Natural killer cell treated with Interleukin-12 subunit alpha and Interleukin-12 subunit beta and Interleukin-15 and Interleukin-18, amount 100 ng/mL, for 72 hours (primary cell): ENCODE measurements at regions not wholly inside any gene's neighbourhood (a gene's known extent, or its start where the extent isn't known, plus 50 kb on each side); places are given as distances from the start of the nearest gene placed in this dataset.

Source experiments
- ATAC-seq, 2 donors: fragments of 150-1000 bp; cut with Tn5 transposase in 1 of 2; sonication (Bioruptor Pico), chemical (Tn5 transposase) in 1 of 2; 2 replicates each; pipeline ENCODE4 v1.10.0; 2021
- DNase-seq: peaks from one replicate; pipeline ENCODE4 v3.0.0; 2022; ENCODE audit warnings: low spot score
- H3K27ac Mint-ChIP-seq, 2 donors: 1 replicate in 1 of 2; 2 replicates in 1 of 2; pipeline ENCODE4 v1.8.0; 2022; ENCODE audit warnings: mixed read lengths in 2 of 2, mild to moderate bottlenecking in 1 of 2, moderate library complexity in 1 of 2
- H3K27me3 Mint-ChIP-seq, 2 donors: 1 replicate in 1 of 2; 2 replicates in 1 of 2; pipeline ENCODE4 v1.8.0; 2022; ENCODE audit warnings: mixed read lengths in 2 of 2
- H3K36me3 Mint-ChIP-seq: one replicate; pipeline ENCODE4 v1.8.0; 2022; ENCODE audit warnings: mixed read lengths
- H3K4me1 Mint-ChIP-seq, 2 donors: 1 replicate in 1 of 2; 2 replicates in 1 of 2; pipeline ENCODE4 v1.8.0; 2022; ENCODE audit warnings: low read depth in 2 of 2, mixed read lengths in 2 of 2, mild to moderate bottlenecking in 1 of 2
- H3K4me3 Mint-ChIP-seq: one replicate; pipeline ENCODE4 v1.8.0; 2022; ENCODE audit warnings: mixed read lengths
- H3K9me3 Mint-ChIP-seq: 2 replicates; pipeline ENCODE4 v1.8.0; 2022; ENCODE audit warnings: mixed read lengths

DNA sequence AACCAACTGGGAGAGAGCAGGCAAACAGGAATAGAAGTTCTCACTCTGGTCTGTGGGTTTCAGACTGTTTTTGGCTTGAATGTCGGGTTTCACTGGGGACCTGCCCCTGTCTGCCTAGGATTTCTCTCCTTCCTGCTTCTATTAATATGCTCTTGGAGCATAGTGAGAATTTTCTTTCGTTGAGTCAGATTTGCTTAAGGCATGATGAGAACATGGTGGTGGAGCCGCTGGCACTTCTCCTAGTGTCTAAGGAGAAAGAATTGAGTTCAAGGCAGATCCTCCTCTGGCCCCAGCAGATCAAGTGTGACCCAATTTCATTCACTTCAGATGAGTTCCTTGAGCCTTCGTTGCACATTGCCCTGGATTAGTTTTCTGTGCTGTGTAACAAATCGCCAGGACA lies 103.9 kb upstream of the HS6ST1 start:
- Mint-ChIP-seq H3K27ac (no peak overlapping the region), H3K27me3 (peaks cover 0 to 14% of the 10 kb centered on the region in 2 donors), H3K4me3 (no peak overlapping the region), H3K9me3 (no peaks in the 10 kb centered on the region), H3K36me3 (no peaks in the 10 kb centered on the region), H3K4me1 (no peaks in the 10 kb centered on the region)
- peak; percentile 23 for DNase-seq
- ATAC-seq, result no peak

DNA sequence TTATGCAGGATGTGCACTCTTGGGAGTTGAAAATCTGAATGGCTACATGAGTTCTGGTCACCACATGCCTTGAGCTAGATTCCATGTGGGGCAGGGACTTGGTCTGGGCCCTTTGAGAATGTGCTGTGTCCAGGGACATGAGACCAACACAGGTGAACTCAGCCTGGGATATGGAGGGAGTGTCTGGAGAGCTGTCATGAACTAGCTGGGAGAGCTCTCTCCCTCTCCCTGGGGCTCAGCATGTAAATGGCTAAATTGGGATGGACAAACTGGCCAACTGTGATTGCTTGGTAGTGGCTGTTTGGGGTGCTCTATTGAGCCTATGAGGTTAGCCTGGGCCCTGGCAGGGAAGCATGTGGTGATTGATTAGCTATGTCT lies 105.1 kb upstream of the HS6ST1 start:
- no peak overlapping the region for H3K27ac Mint-ChIP-seq
- ATAC-seq (no peak), DNase-seq (peak; percentile 34)
- no peaks in the 10 kb centered on the region for H3K4me1 Mint-ChIP-seq
- no peaks in the 10 kb centered on the region for H3K36me3 Mint-ChIP-seq
- no peaks in the 10 kb centered on the region for H3K9me3 Mint-ChIP-seq
- H3K4me3 Mint-ChIP-seq, result no peak overlapping the region
- H3K27me3 Mint-ChIP-seq, result peaks cover 4 to 17% of the 10 kb centered on the region in 2 donors

- DNase-seq, result peak; percentile 52
- no peaks in the 10 kb centered on the region for H3K4me1 Mint-ChIP-seq
- H3K27ac Mint-ChIP-seq, result no peak overlapping the region
- H3K9me3 Mint-ChIP-seq, result no peaks in the 10 kb centered on the region
- no peak overlapping the region for H3K4me3 Mint-ChIP-seq
- H3K27me3 Mint-ChIP-seq, result peaks cover 12 to 23% of the 10 kb centered on the region in 2 donors
- ATAC-seq, result no peak
- no peaks in the 10 kb centered on the region for H3K36me3 Mint-ChIP-seq
Observed at GRCh38 chr2:128424406-128425171, 105.9 kb upstream of the HS6ST1 start.

GRCh38 chr2:128425216-128425615 lies 106.5 kb upstream of the HS6ST1 start:
- no peak overlapping the region for H3K27ac Mint-ChIP-seq
- H3K27me3 Mint-ChIP-seq, result peaks cover 18 to 24% of the 10 kb centered on the region in 2 donors
- DNase-seq, result peak; percentile 48
- H3K36me3 Mint-ChIP-seq, result no peaks in the 10 kb centered on the region
- H3K9me3 Mint-ChIP-seq, result no peaks in the 10 kb centered on the region
- H3K4me3 Mint-ChIP-seq, result no peak overlapping the region
- no peaks in the 10 kb centered on the region for H3K4me1 Mint-ChIP-seq
- no peak for ATAC-seq

GRCh38 chr2:128425731-128426620 lies 107.3 kb upstream of the HS6ST1 start:
- Mint-ChIP-seq H3K27me3 (peaks cover 21 to 26% of the 10 kb centered on the region in 2 donors), H3K9me3 (no peaks in the 10 kb centered on the region)

DNA sequence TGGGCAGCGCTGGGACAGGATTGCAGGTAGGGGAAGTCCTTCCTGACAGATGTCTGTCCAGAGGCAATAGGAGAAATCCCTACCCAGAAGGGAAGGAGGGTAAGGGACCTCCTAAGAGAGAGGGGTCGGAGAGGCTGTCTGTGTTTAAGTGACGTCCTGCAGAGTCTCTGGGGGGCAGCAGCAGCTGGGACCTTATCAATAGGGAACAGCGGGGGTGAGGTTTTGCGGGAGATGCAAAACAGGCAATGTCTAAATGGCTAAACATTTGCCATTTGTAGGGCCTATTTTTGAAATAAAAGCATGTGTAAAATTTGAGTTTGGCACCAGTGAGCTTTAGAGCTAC lies 108.7 kb upstream of the HS6ST1 start:
- no peaks in the 10 kb centered on the region for H3K4me1 Mint-ChIP-seq
- H3K4me3 Mint-ChIP-seq, result no peak overlapping the region
- H3K27me3 Mint-ChIP-seq, result peaks cover 17 to 32% of the 10 kb centered on the region in 2 donors
- H3K27ac Mint-ChIP-seq, result no peak overlapping the region
- no peak for ATAC-seq
- peak; percentile 26 for DNase-seq
- no peaks in the 10 kb centered on the region for H3K36me3 Mint-ChIP-seq
- no peaks in the 10 kb centered on the region for H3K9me3 Mint-ChIP-seq

More at GRCh38 chr2:128425731-128426620, 107.3 kb upstream of the HS6ST1 start:
- Mint-ChIP-seq H3K4me1 (no peaks in the 10 kb centered on the region), H3K36me3 (no peaks in the 10 kb centered on the region), H3K4me3 (no peak overlapping the region), H3K27ac (no peak overlapping the region)
- ATAC-seq (no peak), DNase-seq (peak; percentile 29)

- H3K27me3 Mint-ChIP-seq, result peaks cover 19 to 37% of the 10 kb centered on the region in 2 donors
Observed at GRCh38 chr2:128428415-128428814, 109.7 kb upstream of the HS6ST1 start.

DNA sequence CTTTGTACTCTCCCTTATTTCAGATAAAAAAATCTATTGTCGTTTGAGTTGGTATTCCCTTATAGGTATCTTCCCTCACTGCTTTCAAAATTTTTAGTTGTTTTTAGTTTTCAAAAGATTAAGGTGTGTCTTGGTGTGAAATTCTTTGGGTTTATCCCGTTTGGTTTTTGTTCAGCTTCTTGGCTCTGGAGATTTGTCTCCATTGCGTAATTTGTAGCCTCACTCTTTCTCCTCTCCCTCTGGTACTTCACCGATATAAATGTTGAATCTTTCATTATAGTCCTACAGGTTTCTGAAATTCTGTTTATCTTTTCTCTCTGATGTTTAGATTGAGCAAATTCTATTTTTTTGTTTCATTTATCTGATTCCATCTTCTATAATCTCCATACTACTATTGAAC lies 113.8 kb upstream of the HS6ST1 start:
- ATAC-seq (no peak), DNase-seq (no peak)
- Mint-ChIP-seq H3K27me3 (peaks cover 26 to 37% of the 10 kb centered on the region in 2 donors), H3K27ac (no peak overlapping the region), H3K9me3 (no peaks in the 10 kb centered on the region), H3K4me1 (no peaks in the 10 kb centered on the region), H3K36me3 (no peaks in the 10 kb centered on the region), H3K4me3 (no peak overlapping the region)

More at GRCh38 chr2:128428415-128428814, 109.7 kb upstream of the HS6ST1 start:
- Mint-ChIP-seq H3K36me3 (no peaks in the 10 kb centered on the region), H3K27ac (no peak overlapping the region), H3K4me1 (no peaks in the 10 kb centered on the region), H3K9me3 (no peaks in the 10 kb centered on the region), H3K4me3 (no peak overlapping the region)
- DNase-seq (no peak), ATAC-seq (no peak)

DNA sequence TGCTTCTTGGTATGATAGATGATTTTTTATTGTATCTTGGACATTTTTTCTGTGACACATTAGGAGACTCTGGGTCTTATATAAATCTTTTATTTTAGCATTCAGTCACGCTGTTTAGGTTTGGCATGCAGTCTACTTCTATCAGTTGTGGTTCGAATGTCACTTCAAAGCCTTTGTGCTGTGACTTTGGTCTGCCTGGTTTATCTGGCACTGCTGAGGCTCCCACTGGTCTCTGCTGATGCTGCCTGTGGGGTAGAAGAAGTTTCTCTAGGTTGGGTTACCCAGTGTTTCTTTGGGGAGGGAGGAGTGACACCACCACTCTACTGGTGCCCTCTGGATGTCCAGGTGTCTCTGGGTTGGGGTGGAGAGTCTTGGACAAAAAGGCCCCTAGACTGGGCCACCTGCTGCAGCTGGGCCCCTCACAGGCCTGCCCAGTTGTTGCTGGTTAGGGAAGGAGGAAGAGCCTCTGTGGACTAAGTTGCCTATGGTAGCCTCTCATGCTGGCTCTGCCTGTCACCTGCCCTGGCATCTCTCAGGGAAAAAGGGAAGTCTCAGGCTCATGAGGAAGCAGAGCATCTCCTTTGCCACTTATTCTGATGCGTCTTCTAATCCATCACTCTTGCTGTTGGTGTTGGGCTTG lies 115.4 kb upstream of the HS6ST1 start:
- no peak overlapping the region for H3K27ac Mint-ChIP-seq
- no peaks in the 10 kb centered on the region for H3K9me3 Mint-ChIP-seq
- H3K4me1 Mint-ChIP-seq, result no peaks in the 10 kb centered on the region
- H3K36me3 Mint-ChIP-seq, result no peaks in the 10 kb centered on the region
- ATAC-seq (no peak), DNase-seq (peak; percentile 32)
- peaks cover 21 to 31% of the 10 kb centered on the region in 2 donors for H3K27me3 Mint-ChIP-seq
- H3K4me3 Mint-ChIP-seq, result no peak overlapping the region

- no peak for ATAC-seq
- no peaks in the 10 kb centered on the region for H3K36me3 Mint-ChIP-seq
- no peak overlapping the region for H3K27ac Mint-ChIP-seq
- H3K4me1 Mint-ChIP-seq, result no peaks in the 10 kb centered on the region
- peak; percentile 38 for DNase-seq
- H3K27me3 Mint-ChIP-seq, result peaks cover 13 to 18% of the 10 kb centered on the region in 2 donors
- H3K4me3 Mint-ChIP-seq, result no peak overlapping the region
- no peaks in the 10 kb centered on the region for H3K9me3 Mint-ChIP-seq
Observed at GRCh38 chr2:128435576-128436478, 117.2 kb upstream of the HS6ST1 start.

DNA sequence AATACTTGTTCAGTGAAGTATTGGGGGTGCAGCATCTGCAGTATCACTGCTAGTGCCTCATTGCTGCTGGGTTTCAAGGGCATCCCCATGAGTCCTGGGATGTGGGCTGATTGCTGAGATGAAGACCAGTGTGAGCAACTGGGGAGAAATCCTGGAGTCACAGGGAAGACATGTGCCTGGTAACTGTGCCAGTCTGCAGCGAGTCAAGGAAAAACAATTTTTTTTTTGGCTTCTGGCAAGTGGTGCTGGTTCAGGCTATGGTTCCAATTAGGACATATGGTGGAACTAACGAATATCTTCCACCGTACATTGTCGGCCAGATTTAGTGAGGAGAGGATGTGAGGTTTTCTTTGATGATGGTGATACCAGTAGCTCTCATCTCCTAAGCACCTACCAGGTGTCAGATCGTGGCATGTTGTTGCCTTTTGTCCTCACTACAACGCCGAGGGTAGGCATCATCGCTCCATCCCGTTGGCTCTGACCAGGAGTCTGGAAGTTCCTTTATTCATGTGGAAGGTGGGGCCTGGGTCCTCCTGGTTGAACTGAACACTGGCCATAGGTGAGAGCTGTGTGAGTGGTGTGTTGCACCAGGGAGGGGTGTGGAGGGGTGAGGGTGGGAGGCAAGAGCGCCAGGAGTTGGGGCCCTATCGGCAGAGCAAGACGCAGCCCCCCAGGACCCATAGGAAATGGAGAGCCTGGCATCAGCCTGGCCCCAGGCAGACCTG lies 118.0 kb upstream of the HS6ST1 start:
- peaks cover 9 to 18% of the 10 kb centered on the region in 2 donors for H3K27me3 Mint-ChIP-seq

GRCh38 chr2:128437204-128437565 lies 118.5 kb upstream of the HS6ST1 start:
- no peaks in the 10 kb centered on the region for H3K36me3 Mint-ChIP-seq
- peaks cover 7 to 15% of the 10 kb centered on the region in 2 donors for H3K27me3 Mint-ChIP-seq
- H3K4me3 Mint-ChIP-seq, result no peak overlapping the region
- H3K9me3 Mint-ChIP-seq, result no peaks in the 10 kb centered on the region
- H3K4me1 Mint-ChIP-seq, result no peaks in the 10 kb centered on the region
- H3K27ac Mint-ChIP-seq, result no peak overlapping the region
- ATAC-seq (no peak), DNase-seq (peak; percentile 29)

More for the DNA sequence above, 118.0 kb upstream of the HS6ST1 start:
- no peak overlapping the region for H3K4me3 Mint-ChIP-seq
- no peaks in the 10 kb centered on the region for H3K9me3 Mint-ChIP-seq
- ATAC-seq (no peak), DNase-seq (peak; percentile 39)
- no peaks in the 10 kb centered on the region for H3K36me3 Mint-ChIP-seq
- no peak overlapping the region for H3K27ac Mint-ChIP-seq
- H3K4me1 Mint-ChIP-seq, result no peaks in the 10 kb centered on the region
